COR-L47 (cell line): ENCODE measurements at regions not wholly inside any gene's neighbourhood (a gene's known extent, or its start where the extent isn't known, plus 50 kb on each side); places are given as distances from the start of the nearest gene placed in this dataset.
"Not testable (repeated sequence)": the region's sequence is repeated elsewhere in the genome, so short reads cannot be mapped to it uniquely, and the experiment has no call there.

Source experiments
- DNase-seq: peaks from one replicate; lab custom pipeline; 2025; lab: John Stamatoyannopoulos, UW

GRCh38 chr6:144613859-144614258, 328.7 kb downstream of the UTRN start:
- DNase-seq: no peak

GRCh38 chr6:144615870-144616269, 330.7 kb downstream of the UTRN start:
- no peak for DNase-seq

- DNase-seq: no peak
Observed at GRCh38 chr6:144617191-144617590, 332.1 kb downstream of the UTRN start.

- no peak for DNase-seq
Observed at GRCh38 chr6:144617708-144618107, 332.6 kb downstream of the UTRN start.

- no peak for DNase-seq
Observed at GRCh38 chr6:144619966-144620365, 334.8 kb downstream of the UTRN start.

GRCh38 chr6:144621332-144621731, 336.2 kb downstream of the UTRN start:
- no peak for DNase-seq

- DNase-seq: no peak
Observed at GRCh38 chr6:144624246-144624645, 339.1 kb downstream of the UTRN start.

- DNase-seq: no peak
Observed at GRCh38 chr6:144624716-144625115, 339.6 kb downstream of the UTRN start.

- DNase-seq: no peak
Observed at GRCh38 chr6:144630857-144631256, 345.7 kb downstream of the UTRN start.

- DNase-seq: no peak
Observed at GRCh38 chr6:144632266-144632665, 347.1 kb downstream of the UTRN start.

- no peak for DNase-seq
Observed at GRCh38 chr6:144633886-144634285, 348.8 kb downstream of the UTRN start.

GRCh38 chr6:144634371-144634770, 349.2 kb downstream of the UTRN start:
- DNase-seq: no peak

GRCh38 chr6:144635051-144635450, 349.9 kb downstream of the UTRN start:
- no peak for DNase-seq

GRCh38 chr6:144636025-144636424, 350.9 kb downstream of the UTRN start:
- DNase-seq: not testable (repeated sequence)

- DNase-seq: no peak
Observed at GRCh38 chr6:144637541-144637940, 352.4 kb downstream of the UTRN start.

- DNase-seq: no peak
Observed at GRCh38 chr6:144639654-144640053, 354.5 kb downstream of the UTRN start.

- DNase-seq: no peak
Observed at GRCh38 chr6:144641286-144641685, 356.2 kb downstream of the UTRN start.

- DNase-seq: no peak
Observed at GRCh38 chr6:144644776-144645175, 359.6 kb downstream of the UTRN start.

GRCh38 chr6:144646093-144647056, 361.2 kb downstream of the UTRN start:
- no peak for DNase-seq

- DNase-seq: no peak
Observed at GRCh38 chr6:144647406-144647964, 362.4 kb downstream of the UTRN start.

GRCh38 chr6:144647971-144648651, 363.0 kb downstream of the UTRN start:
- no peak for DNase-seq

GRCh38 chr6:144649085-144649484, 363.9 kb downstream of the UTRN start:
- DNase-seq: no peak

GRCh38 chr6:144651234-144651633, 366.1 kb downstream of the UTRN start:
- no peak for DNase-seq
